IMR-90 (cell line): ENCODE measurements at regions not wholly inside any gene's neighbourhood (a gene's known extent, or its start where the extent isn't known, plus 50 kb on each side); places are given as distances from the start of the nearest gene placed in this dataset.

Source experiments
- ATAC-seq: fragments of 200-7000 bp; cut with Tn5 transposase; 2 replicates; pipeline ENCODE4 v1.9.1; 2020; ENCODE audit warnings: low read depth, mild to moderate bottlenecking, moderate library complexity
- BruUV-seq: library from RNA; stranded (reverse); fragments of 400-500 nt; replicated peaks from 2 replicates; lab custom pipeline; 2021; lab: Mats Ljungman, UMichigan
- CTCF ChIA-PET: fragments of 300-600 bp; formaldehyde crosslinking; extraction: SDS; loops from one replicate; lab custom pipeline; 2021; ENCODE audit warnings: antibody characterized with exemption; lab: Yijun Ruan, JAX
- POLR2A ChIA-PET: fragments of 300-600 bp; sonication (Branson Sonifier 250); formaldehyde crosslinking; loops from one replicate; lab custom pipeline; 2022; ENCODE audit warnings: antibody characterized with exemption; ENCODE audit not compliant: unreplicated experiment; lab: Charles Lee
- DNase-seq: peaks from one replicate; pipeline ENCODE4 v3.0.0; 2013
- H2AFZ ChIP-seq: replicated peaks from 2 replicates; pipeline ENCODE3; 2013; ENCODE audit warnings: low read length, mild to moderate bottlenecking; ENCODE audit not compliant: poor library complexity
- H2AK5ac ChIP-seq: 2 replicates; pipeline ENCODE4 v1.6.1; 2013; ENCODE audit warnings: low read depth, low read length, inconsistent platforms
- H2AK9ac ChIP-seq: replicated peaks from 2 replicates; pipeline ENCODE3; 2013; ENCODE audit warnings: mild to moderate bottlenecking, low read depth, low read length, moderate library complexity; ENCODE audit not compliant: poor library complexity
- H2BK120ac ChIP-seq: 2 replicates; pipeline ENCODE4 v1.6.1; 2013; ENCODE audit warnings: low read depth, low read length, inconsistent platforms
- H2BK15ac ChIP-seq: 3 replicates; pipeline ENCODE4 v1.6.1; 2013; ENCODE audit warnings: low read depth, low read length, inconsistent platforms
- H2BK20ac ChIP-seq: 2 replicates; pipeline ENCODE4 v1.6.1; 2013; ENCODE audit warnings: low read depth, mild to moderate bottlenecking, inconsistent platforms, low read length, moderate library complexity
- H2BK5ac ChIP-seq: 2 replicates; pipeline ENCODE4 v1.6.1; 2013; ENCODE audit warnings: mild to moderate bottlenecking, low read depth, low read length, inconsistent platforms; ENCODE audit not compliant: poor library complexity, severe bottlenecking
- H3K14ac ChIP-seq: replicated peaks from 2 replicates; pipeline ENCODE4 v1.6.1; 2013; ENCODE audit warnings: low read depth, low read length, inconsistent platforms
- H3K18ac ChIP-seq: 2 replicates; pipeline ENCODE4 v1.6.1; 2013; ENCODE audit warnings: low read depth, low read length, control low read depth
- H3K23ac ChIP-seq: 2 replicates; pipeline ENCODE4 v1.6.1; 2013; ENCODE audit warnings: low read depth, low read length, inconsistent platforms
- H3K27ac ChIP-seq: 2 replicates; pipeline ENCODE4 v1.5.1; 2013; ENCODE audit warnings: mild to moderate bottlenecking, control low read depth, low read length; ENCODE audit not compliant: insufficient read depth
- H3K27me3 ChIP-seq: 2 replicates; pipeline ENCODE4 v1.6.1; 2013; ENCODE audit warnings: low read length; ENCODE audit not compliant: control insufficient read depth, insufficient read depth
- H3K36me3 ChIP-seq: 2 replicates; pipeline ENCODE4 v1.6.1; 2013; ENCODE audit warnings: low read length, mixed read lengths; ENCODE audit not compliant: control insufficient read depth, insufficient read depth
- H3K4ac ChIP-seq: 2 replicates; pipeline ENCODE4 v1.6.1; 2013; ENCODE audit warnings: low read depth, low read length, inconsistent platforms
- H3K4me1 ChIP-seq: 2 replicates; pipeline ENCODE4 v1.6.1; 2013; ENCODE audit warnings: low read length, mixed read lengths; ENCODE audit not compliant: control insufficient read depth, insufficient read depth
- H3K4me2 ChIP-seq: 2 replicates; pipeline ENCODE4 v1.6.1; 2013; ENCODE audit warnings: low read depth, mild to moderate bottlenecking, control low read depth, low read length, moderate library complexity
- H3K4me3 ChIP-seq: 2 replicates; pipeline ENCODE4 v1.5.1; 2013; ENCODE audit warnings: low read depth, mild to moderate bottlenecking, control low read depth, low read length, moderate library complexity; ENCODE audit not compliant: insufficient read depth
- H3K56ac ChIP-seq: 2 replicates; pipeline ENCODE4 v1.6.1; 2013; ENCODE audit warnings: low read length, inconsistent platforms; ENCODE audit not compliant: insufficient read depth; ENCODE audit errors: extremely low read depth
- H3K79me1 ChIP-seq, 2 experiments: 2 replicates each; pipeline ENCODE4 v1.6.1; 2013; ENCODE audit warnings: low read length in 2 of 2, inconsistent platforms in 1 of 2, low read depth in 1 of 2
- H3K9ac ChIP-seq: 2 replicates; pipeline ENCODE4 v1.6.1; 2013; ENCODE audit warnings: low read depth, low read length, control low read depth
- H3K9me1 ChIP-seq: 2 replicates; pipeline ENCODE4 v1.6.1; 2013; ENCODE audit warnings: low read length, inconsistent platforms; ENCODE audit not compliant: insufficient read depth
- H3K9me3 ChIP-seq: 2 replicates; pipeline ENCODE4 v1.6.1; 2013; ENCODE audit warnings: low read length; ENCODE audit not compliant: control insufficient read depth, insufficient read depth
- H4K20me1 ChIP-seq: 2 replicates; pipeline ENCODE4 v1.6.1; 2013; ENCODE audit warnings: low read length, inconsistent platforms; ENCODE audit not compliant: insufficient read depth
- H4K5ac ChIP-seq: 2 replicates; pipeline ENCODE4 v1.6.1; 2013; ENCODE audit warnings: mild to moderate bottlenecking, low read depth, low read length, control low read depth
- H4K8ac ChIP-seq, 2 experiments: 2 replicates each; pipeline ENCODE4 v1.6.1; 2013; ENCODE audit warnings: low read depth in 2 of 2, low read length in 2 of 2, control low read depth in 1 of 2, inconsistent platforms in 1 of 2
- H4K91ac ChIP-seq: 2 replicates; pipeline ENCODE4 v1.6.1; 2013; ENCODE audit warnings: low read depth, low read length, inconsistent platforms; ENCODE audit not compliant: insufficient read depth
- BHLHE40 ChIP-seq: fragments of 150-350 bp; IDR thresholded peaks from 2 replicates; pipeline ENCODE4 v1.6.1; 2016; ENCODE audit warnings: mild to moderate bottlenecking, low read depth, low read length
- CEBPB ChIP-seq: IDR thresholded peaks from 2 replicates; pipeline ENCODE4 v1.6.1; 2012; ENCODE audit warnings: low read depth, low read length, improper control_type of control experiment
- CHD1 ChIP-seq: IDR thresholded peaks from 2 replicates; pipeline ENCODE4 v1.6.1; 2012; ENCODE audit warnings: low read depth, low read length, improper control_type of control experiment
- FOS ChIP-seq: fragments of 150-350 bp; IDR thresholded peaks from 2 replicates; pipeline ENCODE4 v1.6.1; 2016; ENCODE audit warnings: low read depth, low read length
- MAFK ChIP-seq: IDR thresholded peaks from 2 replicates; pipeline ENCODE4 v1.6.1; 2012; ENCODE audit warnings: low read depth, low read length, improper control_type of control experiment
- MAZ ChIP-seq: IDR thresholded peaks from 2 replicates; pipeline ENCODE4 v1.6.1; 2012; ENCODE audit warnings: low read depth, mild to moderate bottlenecking, low read length, improper control_type of control experiment, moderate library complexity, borderline replicate concordance
- MXI1 ChIP-seq: IDR thresholded peaks from 2 replicates; pipeline ENCODE4 v1.6.1; 2012; ENCODE audit warnings: low read depth, mild to moderate bottlenecking, low read length, moderate library complexity, borderline replicate concordance
- NFE2L2 ChIP-seq: fragments of 150-350 bp; IDR thresholded peaks from 2 replicates; pipeline ENCODE4 v1.6.1; 2016; ENCODE audit warnings: low read depth, mild to moderate bottlenecking, low read length
- POLR2A ChIP-seq: IDR thresholded peaks from 2 replicates; pipeline ENCODE4 v1.6.1; 2012; ENCODE audit warnings: mild to moderate bottlenecking, low read depth, low read length
- RAD21 ChIP-seq: IDR thresholded peaks from 2 replicates; pipeline ENCODE4 v1.6.1; 2012; ENCODE audit warnings: low read length, improper control_type of control experiment
- RCOR1 ChIP-seq: IDR thresholded peaks from 2 replicates; pipeline ENCODE4 v1.6.1; 2012; ENCODE audit warnings: mild to moderate bottlenecking, low read length, improper control_type of control experiment; ENCODE audit not compliant: insufficient replicate concordance
- RFX5 ChIP-seq: IDR thresholded peaks from 2 replicates; pipeline ENCODE4 v1.8.0; 2012; ENCODE audit warnings: low read depth, mild to moderate bottlenecking, low read length, moderate library complexity
- SMC3 ChIP-seq: fragments of 150-350 bp; IDR thresholded peaks from 2 replicates; pipeline ENCODE4 v1.6.1; 2016; ENCODE audit warnings: low read depth, mild to moderate bottlenecking, antibody characterized with exemption, low read length, moderate library complexity
- WGBS, 2 experiments: methylation state at CpG; one replicate each; pipeline versions ENCODE4 v1.1.5 to v1.1.7; 2013; ENCODE audit warnings: missing lambda C conversion rate in 2 of 2; ENCODE audit not compliant: insufficient read length in 1 of 2; ENCODE audit errors: extremely low coverage in 2 of 2; 5-methylcytosine and 5-hydroxymethylcytosine counted together
- dilution Hi-C: fragments of 300-500 bp; cut with HindIII; formaldehyde crosslinking; loops from one replicate; pipeline ENCODE4 v1.14.3; 2018; ENCODE audit warnings: low sequenced_read_pairs; ENCODE audit not compliant: unreplicated experiment
- in situ Hi-C: fragments of 300-500 bp; cut with MboI; formaldehyde crosslinking; loops from 3 replicates; pipeline ENCODE4 v1.14.3; 2019; ENCODE audit warnings: low sequenced_read_pairs, inconsistent platforms, mixed read lengths
- intact Hi-C: fragments of 100-400 bp; cut with micrococcal nuclease; formaldehyde crosslinking; loops from 2 replicates; pipeline ENCODE4 v1.10.0; 2022
- TF ChIP-seq, protein P1 (sequence below): fragments of 150-350 bp; IDR thresholded peaks from 2 replicates; pipeline ENCODE4 v1.6.1; 2016; ENCODE audit warnings: low read depth, mild to moderate bottlenecking, low read length, moderate library complexity, borderline replicate concordance
- TF ChIP-seq, protein P2 (sequence below): fragments of 150-350 bp; IDR thresholded peaks from 2 replicates; pipeline ENCODE4 v1.6.1; 2017; ENCODE audit warnings: mild to moderate bottlenecking, antibody characterized with exemption, low read length, low read depth
- TF ChIP-seq, protein P3 (sequence below): conservative IDR thresholded peaks from 2 replicates; pipeline ENCODE4 v1.5.1; 2012; ENCODE audit warnings: mild to moderate bottlenecking, low read depth, low read length, improper control_type of control experiment

GRCh38 chr6:8336406-8337057 lies 98.8 kb downstream of the SLC35B3 start:
- no peaks in the 10 kb centered on the region for H4K20me1 ChIP-seq
- H3K14ac ChIP-seq: no peak overlapping the region
- no peak overlapping the region for H2AFZ ChIP-seq
- WGBS, 2 experiments: 60% methylated on average over 7 of the region's 11 CpGs; no CpG with 5 or more reads in 1 of the 2 experiments
- ChIA-PET POLR2A (no interaction called here), CTCF (no interaction called here)
- no peak overlapping the region for H3K4me2 ChIP-seq
- no peak overlapping the region for H2BK15ac ChIP-seq
- peaks cover 5% of the 10 kb centered on the region for H3K9me3 ChIP-seq
- dilution Hi-C loops: no loop called here
- no peak overlapping the region for H2BK5ac ChIP-seq
- no peaks in the 10 kb centered on the region for H3K4me1 ChIP-seq
- no TSS peak for BruUV-seq
- H2BK20ac ChIP-seq: no peak overlapping the region
- H4K5ac ChIP-seq: no peak overlapping the region
- no peak overlapping the region for H2BK120ac ChIP-seq
- no peak overlapping the region for H3K4ac ChIP-seq
- H3K27ac ChIP-seq: no peak overlapping the region
- no peaks in the 10 kb centered on the region for H3K79me1 ChIP-seq
- H3K4me3 ChIP-seq: no peak overlapping the region
- H2AK5ac ChIP-seq: no peak overlapping the region
- H4K8ac ChIP-seq: no peak overlapping the region
- no peaks in the 10 kb centered on the region for H3K36me3 ChIP-seq
- no peak for ATAC-seq
- H3K9me1 ChIP-seq: no peaks in the 10 kb centered on the region
- no peaks in the 10 kb centered on the region for H3K27me3 ChIP-seq
- intact Hi-C loops: no loop called here
- no peak overlapping the region for H4K91ac ChIP-seq
- H3K56ac ChIP-seq: no peak overlapping the region
- TF ChIP-seq RFX5 (no peak), FOS (no peak), BHLHE40 (no peak), CEBPB (no peak), RCOR1 (no peak), CHD1 (no peak), MXI1 (no peak), MAZ (no peak), MAFK (no peak), NFE2L2 (no peak), POLR2A (no peak), RAD21 (no peak), SMC3 (no peak)
- TF ChIP-seq, protein P1, sequence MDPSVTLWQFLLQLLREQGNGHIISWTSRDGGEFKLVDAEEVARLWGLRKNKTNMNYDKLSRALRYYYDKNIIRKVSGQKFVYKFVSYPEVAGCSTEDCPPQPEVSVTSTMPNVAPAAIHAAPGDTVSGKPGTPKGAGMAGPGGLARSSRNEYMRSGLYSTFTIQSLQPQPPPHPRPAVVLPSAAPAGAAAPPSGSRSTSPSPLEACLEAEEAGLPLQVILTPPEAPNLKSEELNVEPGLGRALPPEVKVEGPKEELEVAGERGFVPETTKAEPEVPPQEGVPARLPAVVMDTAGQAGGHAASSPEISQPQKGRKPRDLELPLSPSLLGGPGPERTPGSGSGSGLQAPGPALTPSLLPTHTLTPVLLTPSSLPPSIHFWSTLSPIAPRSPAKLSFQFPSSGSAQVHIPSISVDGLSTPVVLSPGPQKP: no peak
- TF ChIP-seq, protein P2, sequence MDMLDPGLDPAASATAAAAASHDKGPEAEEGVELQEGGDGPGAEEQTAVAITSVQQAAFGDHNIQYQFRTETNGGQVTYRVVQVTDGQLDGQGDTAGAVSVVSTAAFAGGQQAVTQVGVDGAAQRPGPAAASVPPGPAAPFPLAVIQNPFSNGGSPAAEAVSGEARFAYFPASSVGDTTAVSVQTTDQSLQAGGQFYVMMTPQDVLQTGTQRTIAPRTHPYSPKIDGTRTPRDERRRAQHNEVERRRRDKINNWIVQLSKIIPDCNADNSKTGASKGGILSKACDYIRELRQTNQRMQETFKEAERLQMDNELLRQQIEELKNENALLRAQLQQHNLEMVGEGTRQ: no peak
- TF ChIP-seq, protein P3, sequence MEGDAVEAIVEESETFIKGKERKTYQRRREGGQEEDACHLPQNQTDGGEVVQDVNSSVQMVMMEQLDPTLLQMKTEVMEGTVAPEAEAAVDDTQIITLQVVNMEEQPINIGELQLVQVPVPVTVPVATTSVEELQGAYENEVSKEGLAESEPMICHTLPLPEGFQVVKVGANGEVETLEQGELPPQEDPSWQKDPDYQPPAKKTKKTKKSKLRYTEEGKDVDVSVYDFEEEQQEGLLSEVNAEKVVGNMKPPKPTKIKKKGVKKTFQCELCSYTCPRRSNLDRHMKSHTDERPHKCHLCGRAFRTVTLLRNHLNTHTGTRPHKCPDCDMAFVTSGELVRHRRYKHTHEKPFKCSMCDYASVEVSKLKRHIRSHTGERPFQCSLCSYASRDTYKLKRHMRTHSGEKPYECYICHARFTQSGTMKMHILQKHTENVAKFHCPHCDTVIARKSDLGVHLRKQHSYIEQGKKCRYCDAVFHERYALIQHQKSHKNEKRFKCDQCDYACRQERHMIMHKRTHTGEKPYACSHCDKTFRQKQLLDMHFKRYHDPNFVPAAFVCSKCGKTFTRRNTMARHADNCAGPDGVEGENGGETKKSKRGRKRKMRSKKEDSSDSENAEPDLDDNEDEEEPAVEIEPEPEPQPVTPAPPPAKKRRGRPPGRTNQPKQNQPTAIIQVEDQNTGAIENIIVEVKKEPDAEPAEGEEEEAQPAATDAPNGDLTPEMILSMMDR: no peak
- no peak for DNase-seq
- no peak overlapping the region for H3K9ac ChIP-seq
- H3K23ac ChIP-seq: no peak overlapping the region
- in situ Hi-C loops: no loop called here
- no peak overlapping the region for H3K18ac ChIP-seq
- no peak overlapping the region for H2AK9ac ChIP-seq
